ENCODE measurements at regions not wholly inside any gene's neighbourhood (a gene's known extent, or its start where the extent isn't known, plus 50 kb on each side); places are given as distances from the start of the nearest gene placed in this dataset.

- TF ChIP-seq, protein P1, sequence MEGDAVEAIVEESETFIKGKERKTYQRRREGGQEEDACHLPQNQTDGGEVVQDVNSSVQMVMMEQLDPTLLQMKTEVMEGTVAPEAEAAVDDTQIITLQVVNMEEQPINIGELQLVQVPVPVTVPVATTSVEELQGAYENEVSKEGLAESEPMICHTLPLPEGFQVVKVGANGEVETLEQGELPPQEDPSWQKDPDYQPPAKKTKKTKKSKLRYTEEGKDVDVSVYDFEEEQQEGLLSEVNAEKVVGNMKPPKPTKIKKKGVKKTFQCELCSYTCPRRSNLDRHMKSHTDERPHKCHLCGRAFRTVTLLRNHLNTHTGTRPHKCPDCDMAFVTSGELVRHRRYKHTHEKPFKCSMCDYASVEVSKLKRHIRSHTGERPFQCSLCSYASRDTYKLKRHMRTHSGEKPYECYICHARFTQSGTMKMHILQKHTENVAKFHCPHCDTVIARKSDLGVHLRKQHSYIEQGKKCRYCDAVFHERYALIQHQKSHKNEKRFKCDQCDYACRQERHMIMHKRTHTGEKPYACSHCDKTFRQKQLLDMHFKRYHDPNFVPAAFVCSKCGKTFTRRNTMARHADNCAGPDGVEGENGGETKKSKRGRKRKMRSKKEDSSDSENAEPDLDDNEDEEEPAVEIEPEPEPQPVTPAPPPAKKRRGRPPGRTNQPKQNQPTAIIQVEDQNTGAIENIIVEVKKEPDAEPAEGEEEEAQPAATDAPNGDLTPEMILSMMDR (IDR thresholded peaks at IDR 0.05 in 2 of 3, conservative IDR thresholded peaks at IDR 0.05 in 1 of 3; ENCODE audit: control insufficient read depth in 2 of 3, extremely low read depth in 1 of 3, insufficient read depth in 1 of 3, low read depth in 3 of 3, low read length in 3 of 3): no peak
- TF ChIP-seq GABPA (IDR thresholded peaks at IDR 0.05; ENCODE audit: low read depth) (no peak), EZH2 (IDR thresholded peaks at IDR 0.05; ENCODE audit: borderline replicate concordance, control insufficient read depth, low read depth, low read length) (no peak), CHD1 (IDR thresholded peaks at IDR 0.05; ENCODE audit: low read depth, low read length) (no peak), CREM (IDR thresholded peaks at IDR 0.05; ENCODE audit: low read depth) (no peak), RUNX3 (IDR thresholded peaks at IDR 0.05; ENCODE audit: low read length) (no peak), ASH2L (IDR thresholded peaks at IDR 0.05; ENCODE audit: borderline replicate concordance, low read depth) (no peak), SUZ12 (IDR thresholded peaks at IDR 0.05; ENCODE audit: unreplicated experiment) (no peak), JUND (IDR thresholded peaks at IDR 0.05; ENCODE audit: low read depth, low read length) (no peak), SP1 (IDR thresholded peaks at IDR 0.05; ENCODE audit: low read depth, low read length) (no peak), TARDBP (IDR thresholded peaks at IDR 0.05; ENCODE audit: borderline replicate concordance) (no peak)
- TF ChIP-seq, protein P2, sequence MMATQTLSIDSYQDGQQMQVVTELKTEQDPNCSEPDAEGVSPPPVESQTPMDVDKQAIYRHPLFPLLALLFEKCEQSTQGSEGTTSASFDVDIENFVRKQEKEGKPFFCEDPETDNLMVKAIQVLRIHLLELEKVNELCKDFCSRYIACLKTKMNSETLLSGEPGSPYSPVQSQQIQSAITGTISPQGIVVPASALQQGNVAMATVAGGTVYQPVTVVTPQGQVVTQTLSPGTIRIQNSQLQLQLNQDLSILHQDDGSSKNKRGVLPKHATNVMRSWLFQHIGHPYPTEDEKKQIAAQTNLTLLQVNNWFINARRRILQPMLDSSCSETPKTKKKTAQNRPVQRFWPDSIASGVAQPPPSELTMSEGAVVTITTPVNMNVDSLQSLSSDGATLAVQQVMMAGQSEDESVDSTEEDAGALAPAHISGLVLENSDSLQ (IDR thresholded peaks at IDR 0.05): no peak
- TF ChIP-seq, protein P3, sequence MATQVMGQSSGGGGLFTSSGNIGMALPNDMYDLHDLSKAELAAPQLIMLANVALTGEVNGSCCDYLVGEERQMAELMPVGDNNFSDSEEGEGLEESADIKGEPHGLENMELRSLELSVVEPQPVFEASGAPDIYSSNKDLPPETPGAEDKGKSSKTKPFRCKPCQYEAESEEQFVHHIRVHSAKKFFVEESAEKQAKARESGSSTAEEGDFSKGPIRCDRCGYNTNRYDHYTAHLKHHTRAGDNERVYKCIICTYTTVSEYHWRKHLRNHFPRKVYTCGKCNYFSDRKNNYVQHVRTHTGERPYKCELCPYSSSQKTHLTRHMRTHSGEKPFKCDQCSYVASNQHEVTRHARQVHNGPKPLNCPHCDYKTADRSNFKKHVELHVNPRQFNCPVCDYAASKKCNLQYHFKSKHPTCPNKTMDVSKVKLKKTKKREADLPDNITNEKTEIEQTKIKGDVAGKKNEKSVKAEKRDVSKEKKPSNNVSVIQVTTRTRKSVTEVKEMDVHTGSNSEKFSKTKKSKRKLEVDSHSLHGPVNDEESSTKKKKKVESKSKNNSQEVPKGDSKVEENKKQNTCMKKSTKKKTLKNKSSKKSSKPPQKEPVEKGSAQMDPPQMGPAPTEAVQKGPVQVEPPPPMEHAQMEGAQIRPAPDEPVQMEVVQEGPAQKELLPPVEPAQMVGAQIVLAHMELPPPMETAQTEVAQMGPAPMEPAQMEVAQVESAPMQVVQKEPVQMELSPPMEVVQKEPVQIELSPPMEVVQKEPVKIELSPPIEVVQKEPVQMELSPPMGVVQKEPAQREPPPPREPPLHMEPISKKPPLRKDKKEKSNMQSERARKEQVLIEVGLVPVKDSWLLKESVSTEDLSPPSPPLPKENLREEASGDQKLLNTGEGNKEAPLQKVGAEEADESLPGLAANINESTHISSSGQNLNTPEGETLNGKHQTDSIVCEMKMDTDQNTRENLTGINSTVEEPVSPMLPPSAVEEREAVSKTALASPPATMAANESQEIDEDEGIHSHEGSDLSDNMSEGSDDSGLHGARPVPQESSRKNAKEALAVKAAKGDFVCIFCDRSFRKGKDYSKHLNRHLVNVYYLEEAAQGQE (IDR thresholded peaks at IDR 0.05; ENCODE audit: low read depth, low read length): no peak
Measured at GRCh38 chr16:87107201-87107600, 210.0 kb downstream of the C16orf95 start.
